SW480 (cell line): ENCODE measurements at regions not wholly inside any gene's neighbourhood (a gene's known extent, or its start where the extent isn't known, plus 50 kb on each side); places are given as distances from the start of the nearest gene placed in this dataset.

Source experiments
- DNase-seq: peaks from one replicate; pipeline ENCODE4 v3.0.0-alpha.2; 2016; ENCODE audit warnings: low spot score

DNA sequence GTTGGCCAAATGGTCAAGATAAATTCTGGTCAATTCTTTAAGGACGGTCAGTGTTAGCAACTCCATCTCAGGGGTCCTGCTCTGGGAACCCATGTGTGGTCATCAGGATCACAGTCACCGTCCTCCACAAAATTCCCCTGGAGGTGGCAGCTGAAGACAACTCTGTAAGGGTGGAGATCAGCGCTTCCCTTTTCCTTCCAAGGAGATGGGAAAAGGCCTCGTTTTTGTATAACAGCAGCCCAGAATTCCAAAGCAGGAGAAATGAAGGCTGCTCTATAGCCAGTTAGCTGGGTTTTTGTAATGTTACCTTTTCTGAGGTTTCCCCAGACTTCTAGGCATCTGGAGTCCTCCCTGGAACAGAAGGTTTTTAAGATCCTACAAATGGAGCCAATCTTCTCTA lies 334.8 kb downstream of the MYCN start:
- no peak for DNase-seq

DNA sequence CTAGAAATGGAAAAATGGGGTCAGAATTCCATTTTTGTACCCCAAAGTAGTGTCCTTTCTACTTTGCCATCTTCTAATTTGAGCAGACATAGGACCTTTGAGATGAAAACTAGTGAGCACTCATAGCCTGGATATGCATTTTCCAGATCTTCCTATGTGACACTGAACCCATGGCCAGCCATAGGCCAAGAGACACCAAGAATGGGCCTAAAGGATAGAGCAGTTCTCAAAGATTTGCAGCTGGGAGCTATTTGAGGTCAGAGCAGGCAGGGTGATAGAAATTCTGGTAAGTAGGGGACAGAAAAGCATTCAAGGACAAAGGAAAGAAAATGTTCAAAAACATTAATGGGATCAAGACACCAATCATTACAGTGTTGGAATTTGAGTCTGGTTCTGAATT lies 332.8 kb downstream of the MYCN start:
- DNase-seq, result no peak

DNA sequence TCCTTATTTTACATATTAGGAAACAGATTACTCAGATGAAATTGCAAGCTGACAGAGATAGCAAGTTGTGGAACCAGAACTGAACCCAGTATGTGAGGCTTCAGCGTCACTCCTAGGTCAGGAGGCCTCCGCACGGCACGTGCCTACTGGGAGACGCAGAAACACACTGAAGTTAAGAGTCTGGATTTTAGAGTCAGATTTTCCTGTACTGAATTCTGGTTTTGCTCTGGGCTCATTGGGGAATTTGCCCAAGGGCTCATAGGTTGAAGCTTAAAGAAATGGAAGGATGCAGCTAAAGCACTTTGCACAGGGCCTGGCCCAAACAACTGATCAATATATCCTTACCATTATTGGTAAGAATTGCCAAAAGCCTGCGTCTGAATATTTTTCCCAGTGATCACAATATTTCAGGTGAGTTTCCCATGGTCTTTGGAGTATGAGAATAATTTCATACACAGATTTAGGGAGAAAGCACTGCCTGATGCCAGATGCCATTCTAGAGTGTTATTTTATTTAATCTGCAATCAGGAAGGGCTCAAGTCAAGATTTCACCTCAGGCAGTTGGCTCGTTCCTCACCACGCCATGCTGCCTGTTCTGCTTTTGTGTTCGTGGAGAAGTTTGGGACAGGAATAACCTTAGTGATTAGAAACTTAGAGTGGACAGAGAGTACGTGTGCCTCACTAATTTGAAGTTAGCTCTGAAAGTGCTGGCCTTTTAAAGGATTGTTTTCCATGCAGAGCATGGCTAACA lies 331.9 kb downstream of the MYCN start:
- no peak for DNase-seq

DNA sequence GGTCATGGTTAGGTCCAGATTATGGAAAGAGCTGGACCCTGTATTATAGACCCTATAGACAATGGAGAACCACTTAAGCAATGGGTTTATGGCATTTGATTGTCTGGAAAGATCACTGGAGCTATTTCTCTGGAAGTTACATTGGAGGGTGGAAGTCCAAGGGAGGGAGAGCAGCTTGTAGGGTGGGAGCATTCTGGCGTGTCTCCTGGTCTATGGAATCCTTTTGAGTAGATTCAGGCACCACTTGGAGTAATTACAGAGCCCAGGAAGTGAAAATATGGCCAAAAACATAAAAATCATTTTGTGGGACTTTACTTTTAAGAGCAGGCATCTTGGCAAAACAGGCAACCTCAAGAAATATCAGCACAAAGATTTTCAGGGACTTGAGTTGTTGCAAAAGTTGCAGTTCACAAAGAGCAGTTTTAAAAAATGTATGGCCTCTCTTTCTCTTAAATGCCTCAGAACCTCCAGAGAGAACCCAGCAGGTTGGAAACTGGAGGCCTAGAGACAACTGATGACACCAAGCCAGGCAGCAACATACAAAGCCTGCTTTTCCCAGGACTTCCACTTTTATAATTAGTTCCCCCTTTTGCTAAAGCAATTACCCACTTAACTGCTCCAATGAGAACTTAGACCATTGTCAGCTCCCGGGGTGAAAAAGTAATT lies 331.0 kb downstream of the MYCN start:
- DNase-seq, result no peak

DNA sequence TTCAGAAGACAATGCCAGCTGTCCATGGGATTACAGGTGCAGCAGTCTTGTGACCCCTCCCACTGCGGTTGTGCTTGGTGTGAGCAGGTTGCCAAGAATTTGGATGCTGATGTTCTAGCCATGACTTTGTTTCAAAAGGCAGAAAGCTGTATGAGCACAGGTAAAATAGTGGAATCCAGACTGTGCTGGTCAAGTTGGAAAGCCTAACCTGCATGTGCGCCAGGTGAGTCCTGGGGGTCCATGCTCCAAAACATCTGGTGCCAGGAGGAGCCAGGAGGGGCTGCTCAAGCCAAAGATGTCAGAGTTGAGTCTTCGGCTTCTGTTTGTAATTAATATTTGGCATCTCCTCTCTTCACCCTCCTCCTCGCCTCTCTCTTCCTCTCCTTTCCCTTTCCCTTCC lies 330.1 kb downstream of the MYCN start:
- no peak for DNase-seq

DNA sequence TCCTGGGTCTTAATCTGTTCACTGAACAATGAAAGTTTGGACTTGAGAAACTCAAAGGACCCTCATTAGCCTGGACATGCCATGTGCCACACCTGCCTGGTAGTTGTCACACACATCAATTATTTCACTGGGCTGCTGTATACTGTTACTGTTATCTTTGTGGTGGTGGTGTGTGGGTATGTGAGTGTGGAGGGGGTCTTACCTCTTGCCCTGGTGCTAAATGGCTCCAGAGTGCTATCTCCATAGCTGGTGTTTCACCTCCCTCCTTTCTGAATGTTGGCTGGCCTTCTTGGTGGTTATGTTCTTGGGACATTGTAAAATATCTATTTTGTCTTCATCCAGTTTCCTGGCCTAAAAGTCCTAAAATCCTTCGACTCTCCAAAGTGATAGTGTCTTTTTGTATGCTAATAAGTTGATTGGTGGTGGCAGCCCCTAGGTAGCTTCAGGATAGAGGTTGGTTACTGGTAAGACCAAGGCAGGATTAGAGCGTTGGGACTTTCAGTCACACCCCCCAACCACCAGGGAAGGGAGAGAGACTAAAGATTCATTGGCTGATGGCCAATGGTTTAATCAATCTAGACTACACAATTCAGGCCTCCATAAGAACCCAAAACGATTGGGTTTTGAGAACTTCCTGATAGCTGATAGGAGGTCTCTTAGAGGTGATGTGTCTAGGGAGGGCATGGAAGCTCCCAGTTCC lies 328.1 kb downstream of the MYCN start:
- no peak for DNase-seq

DNA sequence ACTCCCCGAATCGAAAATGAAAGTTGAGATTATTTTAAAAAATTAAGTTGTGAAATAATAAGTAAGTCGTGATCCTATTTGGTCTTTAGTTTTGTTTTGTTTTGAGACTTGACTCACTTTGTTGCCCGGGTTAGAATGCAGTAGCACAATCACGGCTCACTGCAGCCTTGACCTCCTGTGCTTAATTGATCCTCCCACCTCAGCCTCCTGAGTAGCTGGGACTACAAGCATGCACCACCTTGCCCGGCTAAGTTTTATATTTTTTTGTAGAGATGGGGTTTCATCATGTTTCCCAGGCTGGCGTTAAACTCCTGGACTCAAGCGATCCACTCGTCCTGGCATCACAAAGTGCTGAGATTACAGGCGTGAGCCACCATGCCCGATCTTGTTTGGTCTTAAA lies 326.2 kb downstream of the MYCN start:
- no peak for DNase-seq

DNA sequence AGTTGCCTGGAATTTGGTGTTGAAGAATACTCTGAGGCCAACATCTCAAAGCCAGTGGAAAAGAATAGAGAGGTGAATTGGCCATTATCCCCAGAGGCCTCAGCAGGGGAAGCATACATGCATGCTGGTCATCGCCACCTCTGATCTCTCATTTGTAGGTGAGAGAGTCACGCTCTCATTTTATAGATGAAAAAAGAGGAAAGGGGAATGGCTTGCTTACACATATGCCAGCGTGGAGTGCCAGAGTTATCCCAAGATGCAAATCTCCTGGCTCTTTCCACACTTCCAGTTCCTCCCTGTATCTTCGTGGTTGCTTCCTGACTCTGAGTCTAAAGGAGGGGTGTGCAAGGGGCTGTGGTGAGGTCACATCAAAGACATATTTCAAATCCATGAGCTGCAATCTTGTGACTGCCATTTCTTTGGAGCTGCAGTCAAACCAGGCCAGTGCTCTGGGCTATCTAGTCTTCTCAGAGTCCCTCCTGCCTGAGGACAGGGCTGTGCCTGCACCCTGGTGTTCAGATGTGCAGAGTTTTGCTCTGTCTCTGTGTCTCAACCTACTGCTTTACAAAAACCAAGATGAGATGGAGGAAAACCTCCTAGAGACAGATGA lies 324.7 kb downstream of the MYCN start:
- no peak for DNase-seq

DNA sequence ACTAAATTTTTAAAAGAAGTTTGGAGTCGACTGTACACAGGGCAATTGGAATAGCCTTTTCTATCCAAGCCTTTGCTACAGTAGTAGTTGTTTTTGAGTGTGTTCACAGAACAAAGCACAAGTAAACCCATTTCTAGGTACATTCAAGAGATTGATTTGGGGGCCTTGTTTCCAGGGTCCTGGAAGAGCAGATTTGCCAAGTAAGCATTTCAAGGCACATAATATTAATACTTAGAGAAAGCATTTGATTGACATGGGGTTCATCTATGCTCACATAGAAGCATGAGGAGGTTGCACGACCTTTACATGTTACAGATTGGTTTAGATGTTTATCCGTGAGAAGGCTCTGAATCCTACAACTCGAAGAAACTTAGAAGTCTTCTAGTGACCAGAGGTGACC lies 324.1 kb downstream of the MYCN start:
- DNase-seq, result no peak

DNA sequence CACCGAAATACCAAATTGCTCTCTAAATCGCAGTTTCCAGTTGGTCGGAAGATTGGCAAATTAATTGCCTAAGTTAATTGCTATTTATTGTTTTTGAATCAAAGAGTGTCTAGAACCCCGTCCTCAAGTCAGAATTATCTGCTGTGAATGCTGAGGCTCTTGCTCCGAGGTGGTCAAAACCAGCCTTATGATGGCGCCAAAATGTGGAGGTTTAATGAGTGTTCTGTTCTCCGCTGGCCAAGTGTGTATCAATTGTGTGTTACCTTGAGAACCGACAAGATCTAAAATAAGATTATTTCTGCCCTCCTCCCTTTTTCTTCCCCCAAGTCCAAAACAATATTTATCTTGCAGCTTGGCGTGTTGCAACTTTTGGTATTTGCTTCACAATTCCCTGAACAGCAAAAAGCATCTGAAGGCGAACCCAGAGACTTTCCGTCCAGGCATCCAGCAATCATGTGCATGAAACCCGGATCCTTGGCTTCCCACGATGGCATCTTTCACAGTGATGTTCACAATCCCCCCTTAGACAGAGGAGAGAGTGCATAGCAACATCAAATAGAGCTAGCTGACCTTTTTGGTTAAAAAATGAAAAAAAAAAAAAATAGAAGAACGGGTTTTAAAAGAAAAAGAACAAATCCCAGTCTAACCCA lies 323.0 kb downstream of the MYCN start:
- DNase-seq, result no peak

DNA sequence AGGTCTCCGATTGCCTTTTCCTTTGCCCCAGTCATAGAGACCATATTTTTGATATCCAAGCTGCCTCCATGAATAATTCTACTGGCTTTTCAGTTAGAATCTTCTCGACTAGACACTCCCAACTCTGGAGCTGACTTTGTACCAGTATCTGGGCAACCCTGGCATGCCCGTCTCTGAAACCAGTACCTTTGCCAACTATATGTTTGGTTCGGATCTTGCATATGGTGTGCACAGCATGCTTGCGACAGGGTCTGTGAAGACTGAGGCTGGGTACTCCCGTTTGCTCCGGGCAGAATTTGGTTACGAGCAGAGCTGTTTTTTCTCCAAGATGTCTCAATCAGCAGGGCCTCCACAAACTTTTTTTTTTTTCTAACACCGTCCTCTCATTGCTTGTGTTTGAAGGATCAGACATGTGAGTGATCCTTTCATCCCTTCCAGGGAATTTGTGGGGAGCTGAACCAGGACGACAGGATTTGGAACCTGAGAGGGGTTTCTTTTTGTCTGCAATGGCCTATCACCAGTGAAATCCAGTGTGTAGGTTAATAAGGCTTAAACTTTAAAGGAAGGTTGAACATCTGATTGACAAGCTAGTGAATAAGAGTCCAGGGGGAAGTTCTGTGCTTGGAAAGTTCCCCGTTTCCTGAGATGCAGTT lies 322.3 kb downstream of the MYCN start:
- DNase-seq, result no peak

DNA sequence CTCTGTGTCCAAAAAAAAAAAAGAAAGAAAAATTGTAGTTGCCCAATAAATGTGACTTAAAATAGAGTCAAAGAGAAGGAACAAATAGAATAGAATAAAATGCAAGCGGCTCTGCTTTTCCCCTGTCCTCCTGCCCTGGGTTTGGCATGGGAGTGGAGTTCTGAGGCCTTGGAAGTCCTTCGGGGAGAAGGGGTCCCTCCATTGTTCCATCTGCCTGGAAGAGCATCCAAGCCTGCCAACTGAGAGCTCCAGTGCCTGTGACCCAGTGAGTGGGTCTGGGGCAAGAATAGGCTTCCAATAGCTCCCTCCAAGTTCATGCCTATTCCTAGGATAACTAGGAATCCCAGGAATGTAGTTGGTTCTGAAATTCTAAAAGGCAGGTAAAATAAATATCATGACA lies 321.4 kb downstream of the MYCN start:
- DNase-seq, result no peak

DNA sequence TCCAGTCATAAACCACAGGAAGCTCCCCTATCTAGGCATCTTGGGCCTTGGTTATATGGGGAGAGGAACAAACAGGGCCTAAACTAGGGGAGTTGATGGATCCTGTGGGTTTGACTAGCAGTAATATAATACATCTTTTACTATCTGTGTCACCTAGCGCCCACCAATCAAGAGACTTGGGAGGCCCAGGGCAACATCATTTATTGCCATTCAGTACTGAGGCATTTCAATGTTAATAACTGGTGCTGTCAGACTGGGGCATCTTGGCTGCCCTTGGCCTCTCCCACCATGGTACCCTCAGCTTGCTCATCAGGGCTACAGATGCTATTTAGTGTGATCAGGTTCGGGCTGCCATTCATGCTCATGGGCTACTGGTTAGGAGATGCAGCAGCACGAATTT lies 320.7 kb downstream of the MYCN start:
- DNase-seq, result no peak

DNA sequence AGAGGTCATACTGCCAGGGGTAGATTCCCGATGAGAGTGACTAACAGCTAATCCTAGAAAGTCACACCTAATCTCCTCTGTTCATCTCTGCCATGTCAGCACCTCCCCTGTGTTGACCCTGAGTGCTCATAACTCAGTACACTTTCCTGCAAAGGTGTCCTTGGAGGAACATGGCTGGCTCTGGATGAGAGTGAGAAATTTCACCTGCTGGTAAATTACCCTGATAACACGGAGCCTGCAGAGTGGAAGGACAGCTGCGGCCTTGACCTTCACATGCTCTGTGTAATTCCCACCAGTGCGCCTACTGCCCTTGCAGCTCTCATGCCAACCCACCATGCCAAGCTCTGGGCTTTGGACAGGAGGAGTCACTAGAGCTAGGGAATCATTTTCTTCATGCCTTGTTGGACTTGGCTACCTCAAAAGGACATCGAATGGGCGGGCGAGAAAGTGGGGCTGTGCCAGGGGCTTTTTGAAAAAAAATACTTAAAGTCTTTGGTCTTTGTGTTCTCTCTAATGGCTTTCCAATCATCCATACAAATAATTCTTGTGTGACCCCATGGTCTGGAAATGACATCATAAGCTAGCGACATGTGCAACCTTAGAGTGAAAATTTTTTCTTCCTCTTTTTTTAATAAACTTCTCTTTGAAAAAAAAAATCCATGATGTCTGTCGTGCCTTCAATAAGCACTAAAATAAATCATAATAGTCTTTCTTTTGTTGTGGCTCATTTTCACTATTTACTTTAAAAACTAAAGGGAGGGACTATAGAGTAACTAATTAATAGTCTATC lies 319.9 kb downstream of the MYCN start:
- no peak for DNase-seq

DNA sequence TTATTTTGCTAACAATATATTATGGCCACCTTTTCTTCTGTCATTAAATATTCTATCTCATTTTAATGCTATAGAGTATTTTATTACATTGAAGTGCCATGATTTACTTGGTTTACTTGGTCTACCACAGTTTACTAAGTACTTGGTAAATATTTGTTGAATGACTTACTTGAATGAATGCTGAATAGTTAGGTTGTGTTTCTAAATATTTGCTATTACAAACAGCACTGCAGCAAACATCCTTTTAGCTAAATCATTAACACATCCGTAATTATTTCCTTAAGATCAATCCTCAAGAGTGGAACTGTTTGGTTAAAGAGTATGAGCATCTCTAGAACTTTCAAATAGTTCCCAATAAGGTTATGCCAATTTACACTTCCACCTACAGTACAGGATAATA lies 318.7 kb downstream of the MYCN start:
- no peak for DNase-seq

DNA sequence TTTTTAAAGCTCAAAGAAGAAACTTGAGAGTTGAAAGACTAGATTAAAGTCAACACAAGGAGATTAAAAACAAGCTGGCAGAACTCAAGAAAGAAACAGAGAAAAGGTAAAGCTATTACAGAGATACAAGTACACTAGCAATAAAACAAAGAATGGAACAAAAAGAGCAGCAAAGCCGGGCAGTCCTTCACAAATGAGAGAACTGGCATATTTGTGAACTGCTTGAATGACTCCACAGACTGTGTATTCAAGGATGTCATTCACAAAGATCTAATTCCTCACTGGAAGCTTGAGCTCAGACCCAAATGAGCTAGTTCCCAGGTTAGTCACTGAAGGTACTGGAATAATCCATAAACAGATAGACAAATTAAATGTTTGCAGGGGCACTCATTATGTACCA lies 318.0 kb downstream of the MYCN start:
- no peak for DNase-seq

DNA sequence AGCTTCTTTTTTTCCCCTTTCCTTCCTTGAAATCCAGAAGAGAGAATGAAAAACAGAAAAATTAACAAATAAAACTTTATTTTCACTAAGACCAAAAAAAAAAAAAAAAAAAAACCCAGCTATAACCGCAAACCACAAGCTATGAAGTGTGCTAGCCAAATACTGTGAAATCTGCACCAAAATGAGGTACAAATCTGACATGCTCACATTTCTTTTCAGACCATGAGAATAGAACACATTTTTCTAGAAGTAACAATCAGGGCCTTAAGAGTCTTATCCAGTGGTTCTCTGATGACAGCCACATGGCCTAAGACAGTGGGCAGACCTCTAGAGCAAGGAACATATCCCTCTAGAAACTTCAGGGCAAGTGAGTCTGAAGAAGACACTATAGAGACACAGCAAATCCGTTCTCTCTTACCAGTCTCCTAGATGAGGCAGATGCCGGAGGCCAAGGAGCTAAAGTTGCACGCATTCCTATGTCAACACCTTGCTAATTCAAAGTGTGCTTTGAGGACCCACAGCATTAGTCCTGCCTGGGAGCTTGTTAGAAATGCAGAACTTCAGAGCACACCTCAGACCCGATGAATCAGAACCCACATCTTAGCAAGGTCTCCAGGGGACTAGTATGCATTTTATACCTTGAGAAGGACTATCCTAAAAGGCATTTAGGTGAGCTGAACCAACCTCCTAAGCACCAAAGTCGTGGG lies 317.1 kb downstream of the MYCN start:
- DNase-seq, result no peak

DNA sequence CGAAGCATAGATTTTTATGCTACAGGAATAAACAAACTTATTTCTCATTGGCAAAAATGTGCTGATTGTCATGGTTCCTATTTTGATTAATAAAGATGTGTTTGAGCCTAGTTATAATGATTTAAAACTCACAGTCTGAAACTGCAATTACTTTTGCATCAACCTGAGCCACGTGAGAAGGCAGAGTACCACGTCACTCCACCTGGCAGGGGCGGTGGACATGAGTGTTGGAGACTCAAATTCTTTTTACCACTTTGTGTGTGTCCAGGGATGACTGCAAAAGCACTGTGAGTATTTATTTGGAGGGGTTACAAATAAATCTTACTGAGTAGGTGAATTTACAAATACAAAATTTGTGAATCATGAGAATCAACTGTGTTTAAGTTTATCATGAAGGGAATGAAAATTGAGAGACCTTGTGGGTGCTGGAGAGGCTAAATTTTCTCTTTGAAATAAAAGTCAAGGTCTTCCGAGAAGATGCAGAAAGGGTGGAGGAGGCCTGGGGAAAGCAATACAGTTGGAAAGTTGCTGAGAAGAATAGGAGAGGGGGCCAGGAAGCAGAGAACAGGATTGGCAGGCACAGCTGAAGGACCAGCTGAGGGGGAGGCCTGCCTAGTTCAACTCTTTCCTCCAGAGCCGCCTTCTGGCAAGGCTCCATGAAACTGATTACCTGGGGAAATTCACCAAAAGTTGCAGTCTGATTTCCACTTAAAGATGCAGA lies 316.4 kb downstream of the MYCN start:
- no peak for DNase-seq

DNA sequence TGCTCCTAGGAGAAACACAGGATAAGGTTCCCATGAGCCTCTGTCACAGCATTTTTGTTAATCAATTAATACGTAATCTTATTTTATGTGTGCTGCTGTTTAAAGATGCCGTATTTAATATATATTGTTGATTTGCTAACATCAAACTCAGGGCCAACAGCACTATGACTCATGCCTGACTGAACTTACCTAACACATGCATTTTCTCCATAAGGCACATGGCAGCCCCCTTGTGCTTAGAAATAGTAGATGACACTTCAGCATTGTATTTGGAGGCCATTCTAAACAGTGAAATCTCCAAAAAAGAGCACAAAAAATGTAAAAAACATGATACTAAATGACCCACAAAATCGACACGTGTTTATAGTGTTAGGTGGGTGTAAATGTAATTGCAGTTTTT lies 314.8 kb downstream of the MYCN start:
- no peak for DNase-seq
